ENCODE measurements at regions not wholly inside any gene's neighbourhood (a gene's known extent, or its start where the extent isn't known, plus 50 kb on each side); places are given as distances from the start of the nearest gene placed in this dataset.

DNA sequence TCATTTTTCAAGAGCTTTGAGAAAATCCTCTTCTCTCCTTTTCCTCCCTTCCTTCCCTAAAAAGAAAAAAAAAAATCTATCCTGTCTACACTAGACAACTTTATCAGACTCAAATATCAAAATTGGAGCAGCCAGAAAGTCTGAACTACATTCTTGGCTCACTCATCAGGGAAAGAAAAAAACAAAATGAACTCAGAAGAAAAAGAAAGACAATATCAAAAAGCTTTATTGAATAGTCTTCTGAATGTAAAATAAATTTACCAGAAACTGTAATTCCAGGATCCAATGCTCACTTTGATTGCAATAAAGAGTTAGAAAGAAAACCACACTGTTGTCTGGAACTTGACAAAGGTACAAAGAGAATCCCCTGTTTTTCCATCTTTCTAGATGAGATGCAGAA lies 507.2 kb upstream of the MPDZ start:
- TF ChIP-seq, protein P1, sequence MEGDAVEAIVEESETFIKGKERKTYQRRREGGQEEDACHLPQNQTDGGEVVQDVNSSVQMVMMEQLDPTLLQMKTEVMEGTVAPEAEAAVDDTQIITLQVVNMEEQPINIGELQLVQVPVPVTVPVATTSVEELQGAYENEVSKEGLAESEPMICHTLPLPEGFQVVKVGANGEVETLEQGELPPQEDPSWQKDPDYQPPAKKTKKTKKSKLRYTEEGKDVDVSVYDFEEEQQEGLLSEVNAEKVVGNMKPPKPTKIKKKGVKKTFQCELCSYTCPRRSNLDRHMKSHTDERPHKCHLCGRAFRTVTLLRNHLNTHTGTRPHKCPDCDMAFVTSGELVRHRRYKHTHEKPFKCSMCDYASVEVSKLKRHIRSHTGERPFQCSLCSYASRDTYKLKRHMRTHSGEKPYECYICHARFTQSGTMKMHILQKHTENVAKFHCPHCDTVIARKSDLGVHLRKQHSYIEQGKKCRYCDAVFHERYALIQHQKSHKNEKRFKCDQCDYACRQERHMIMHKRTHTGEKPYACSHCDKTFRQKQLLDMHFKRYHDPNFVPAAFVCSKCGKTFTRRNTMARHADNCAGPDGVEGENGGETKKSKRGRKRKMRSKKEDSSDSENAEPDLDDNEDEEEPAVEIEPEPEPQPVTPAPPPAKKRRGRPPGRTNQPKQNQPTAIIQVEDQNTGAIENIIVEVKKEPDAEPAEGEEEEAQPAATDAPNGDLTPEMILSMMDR (tag by site-specific recombination; IDR thresholded peaks at IDR 0.05), result no peak
- TF ChIP-seq ZNF561 (tag by site-specific recombination; IDR thresholded peaks at IDR 0.05; ENCODE audit: borderline replicate concordance) (no peak), ZNF394 (tag by site-specific recombination; IDR thresholded peaks at IDR 0.05; ENCODE audit: borderline replicate concordance) (no peak), ZNF184 (tag by site-specific recombination; IDR thresholded peaks at IDR 0.05) (no peak), ZNF558 (tag by site-specific recombination; IDR thresholded peaks at IDR 0.05) (no peak), ZNF610 (tag by site-specific recombination; IDR thresholded peaks at IDR 0.05; ENCODE audit: borderline replicate concordance) (no peak), ZNF747 (tag by site-specific recombination; IDR thresholded peaks at IDR 0.05) (no peak), SP2 (tag by site-specific recombination; IDR thresholded peaks at IDR 0.05) (no peak)
- TF ChIP-seq, protein P2, sequence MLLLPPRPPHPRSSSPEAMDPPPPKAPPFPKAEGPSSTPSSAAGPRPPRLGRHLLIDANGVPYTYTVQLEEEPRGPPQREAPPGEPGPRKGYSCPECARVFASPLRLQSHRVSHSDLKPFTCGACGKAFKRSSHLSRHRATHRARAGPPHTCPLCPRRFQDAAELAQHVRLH (tag by site-specific recombination; IDR thresholded peaks at IDR 0.05), result no peak
- TF ChIP-seq, protein P3, sequence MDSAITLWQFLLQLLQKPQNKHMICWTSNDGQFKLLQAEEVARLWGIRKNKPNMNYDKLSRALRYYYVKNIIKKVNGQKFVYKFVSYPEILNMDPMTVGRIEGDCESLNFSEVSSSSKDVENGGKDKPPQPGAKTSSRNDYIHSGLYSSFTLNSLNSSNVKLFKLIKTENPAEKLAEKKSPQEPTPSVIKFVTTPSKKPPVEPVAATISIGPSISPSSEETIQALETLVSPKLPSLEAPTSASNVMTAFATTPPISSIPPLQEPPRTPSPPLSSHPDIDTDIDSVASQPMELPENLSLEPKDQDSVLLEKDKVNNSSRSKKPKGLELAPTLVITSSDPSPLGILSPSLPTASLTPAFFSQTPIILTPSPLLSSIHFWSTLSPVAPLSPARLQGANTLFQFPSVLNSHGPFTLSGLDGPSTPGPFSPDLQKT (IDR thresholded peaks at IDR 0.05; ENCODE audit: borderline replicate concordance, low read depth, low read length), result no peak

Measured in HEK293 (cell line).